ENCODE measurements at regions not wholly inside any gene's neighbourhood (a gene's known extent, or its start where the extent isn't known, plus 50 kb on each side); places are given as distances from the start of the nearest gene placed in this dataset.

- ChIA-PET CTCF (interaction anchor here (0.7 to 1.4 kb wide), 3 partner anchors 85 to 199 kb away, joined by 3 read pairs; no protein-coding TSS in a partner anchor), POLR2A (no interaction called here)
- Histone ChIP-seq H3K4me2 (no peak overlapping the region), H3K27me3 (ENCODE audit: insufficient read depth) (peaks cover 8% of the 10 kb centered on the region; the same call in 1 of the 2 replicates), H3K9me3 (no peaks in the 10 kb centered on the region), H3K4me1 (ENCODE audit: control insufficient read depth in 1 of 2, insufficient read depth in 2 of 2, low read depth in 1 of 2, low read length in 1 of 2) (peaks cover 0 to 21% of the 10 kb centered on the region in 2 experiments; a peak in 1 of 4 replicates), H3K79me2 (ENCODE audit: insufficient read depth) (no peaks in the 10 kb centered on the region), H3K9ac (no peak overlapping the region), H3K36me3 (replicated peaks in 1 of 2; ENCODE audit: control insufficient read depth in 1 of 2, insufficient read depth in 2 of 2, low read length in 1 of 2) (no peaks in the 10 kb centered on the region), H3K9me2 (no peaks in the 10 kb centered on the region), H3K27ac (ENCODE audit: low read depth in 2 of 2, low read length in 1 of 2) (peak overlapping the region; percentile 39 to 42; a peak in 3 of 4 replicates), H4K20me1 (ENCODE audit: insufficient read depth) (no peaks in the 10 kb centered on the region), H2AFZ (ENCODE audit: low read depth) (no peak overlapping the region), H3F3A (replicated peaks; ENCODE audit: insufficient read depth) (no peaks in the 10 kb centered on the region), H3K4me3 (ENCODE audit: low read depth in 2 of 2, low read length in 1 of 2) (no peak overlapping the region)
- DNase-seq: no peak
- WGBS (ENCODE audit: low lambda C conversion rate): 56% methylated on average over 13 of the region's 13 CpGs
- TF ChIP-seq RAD21 (IDR thresholded peaks at IDR 0.05; ENCODE audit: low read length): no peak
- no peak for TF ChIP-seq YY1 (IDR thresholded peaks at IDR 0.05; ENCODE audit: low read depth)
- TF ChIP-seq RCOR1 (IDR thresholded peaks at IDR 0.05; ENCODE audit: low read length): no peak
- TF ChIP-seq REST (IDR thresholded peaks at IDR 0.05; ENCODE audit: low read depth, low read length): no peak
- no peak for TF ChIP-seq FOXJ3 (CRISPR knock-in tag; IDR thresholded peaks at IDR 0.05)
- TF ChIP-seq TEAD4 (IDR thresholded peaks at IDR 0.05; ENCODE audit: borderline replicate concordance, insufficient read depth): no peak
- TF ChIP-seq PBX3 (IDR thresholded peaks at IDR 0.05): peak; percentile 74
- no peak for TF ChIP-seq EP300 (IDR thresholded peaks at IDR 0.05; ENCODE audit: borderline replicate concordance in 1 of 2, low read depth in 1 of 2, low read length in 1 of 2)
- TF ChIP-seq IRF3 (IDR thresholded peaks at IDR 0.05; ENCODE audit: low read depth, low read length): no peak
- no peak for TF ChIP-seq MEF2A (IDR thresholded peaks at IDR 0.05; ENCODE audit: borderline replicate concordance, low read depth)
- no peak for TF ChIP-seq POLR2AphosphoS5 (IDR thresholded peaks at IDR 0.05; ENCODE audit: low read depth, low read length)
- TF ChIP-seq NFIC (IDR thresholded peaks at IDR 0.05; ENCODE audit: borderline replicate concordance): no peak
- TF ChIP-seq ZBTB33 (IDR thresholded peaks at IDR 0.05; ENCODE audit: borderline replicate concordance, low read depth): no peak
- TF ChIP-seq USF2 (IDR thresholded peaks at IDR 0.05; ENCODE audit: borderline replicate concordance, low read depth, low read length): no peak
- no peak for TF ChIP-seq SIN3A (IDR thresholded peaks at IDR 0.05; ENCODE audit: borderline replicate concordance, low read depth, low read length)
- peak; percentile 74 for TF ChIP-seq TCF12 (IDR thresholded peaks at IDR 0.05)
- no peak for TF ChIP-seq MAX (IDR thresholded peaks at IDR 0.05; ENCODE audit: low read depth)
- TF ChIP-seq FOSL2 (IDR thresholded peaks at IDR 0.05; ENCODE audit: borderline replicate concordance, low read depth): peak; percentile 32; the same call in 1 of the 2 replicates
- TF ChIP-seq RXRA (IDR thresholded peaks at IDR 0.05; ENCODE audit: borderline replicate concordance, low read depth): no peak
- no peak for TF ChIP-seq EZH2phosphoT487 (IDR thresholded peaks at IDR 0.05; ENCODE audit: borderline replicate concordance, low read depth)
- TF ChIP-seq FOXM1 (IDR thresholded peaks at IDR 0.05; ENCODE audit: low read depth): no peak
- no peak for TF ChIP-seq GATA2 (CRISPR knock-in tag; IDR thresholded peaks at IDR 0.05)
- TF ChIP-seq ELF1 (IDR thresholded peaks at IDR 0.05): no peak
- no peak for TF ChIP-seq RFX5 (IDR thresholded peaks at IDR 0.05; ENCODE audit: low read length)
- TF ChIP-seq SMC3 (IDR thresholded peaks at IDR 0.05; ENCODE audit: low read depth, low read length): no peak
These were observed 164.6 kb upstream of the BCOR start for GRCh38 chrX:40262157-40263013.

Measured in SK-N-SH (cell line).